ENCODE measurements at regions not wholly inside any gene's neighbourhood (a gene's known extent, or its start where the extent isn't known, plus 50 kb on each side); places are given as distances from the start of the nearest gene placed in this dataset.

DNA sequence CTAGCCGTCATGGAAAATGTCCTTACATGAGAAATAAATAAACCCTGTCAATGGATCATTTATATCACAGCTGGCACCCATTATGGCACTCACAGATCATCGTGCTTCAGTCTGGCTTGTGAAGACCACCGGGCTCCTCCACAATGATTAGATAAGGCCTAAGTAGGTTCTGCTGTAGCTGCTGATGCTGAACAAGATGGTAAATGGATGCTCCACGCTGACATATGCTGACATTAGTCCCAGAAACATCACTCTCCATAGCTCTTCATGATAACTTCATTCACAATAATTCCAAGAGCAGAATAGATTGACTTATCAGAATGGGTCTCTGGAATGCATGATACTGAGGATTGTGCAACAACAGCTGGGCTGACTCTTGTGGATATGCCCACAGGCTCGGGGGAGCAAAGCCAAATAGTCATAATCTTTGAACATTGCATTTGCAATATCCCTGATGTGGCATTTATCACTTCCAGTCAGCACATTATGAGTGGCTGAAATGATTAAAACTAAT is 63.8 kb upstream of the RXFP2 start:
- H3K4me2 ChIP-seq (ENCODE audit: insufficient read depth, low read length) = no peak overlapping the region
- H3K79me2 ChIP-seq (ENCODE audit: control insufficient read depth, insufficient read depth, low read length) = no peaks in the 10 kb centered on the region
- H3K4me1 ChIP-seq (ENCODE audit: control insufficient read depth, extremely low read depth, insufficient read depth, low read length) = no peaks in the 10 kb centered on the region
- no peaks in the 10 kb centered on the region for H3K36me3 ChIP-seq (ENCODE audit: control insufficient read depth in 2 of 2, extremely low read depth in 1 of 2, insufficient read depth in 2 of 2, low read length in 2 of 2)
- no peaks in the 10 kb centered on the region for H4K20me1 ChIP-seq (replicated peaks; ENCODE audit: control insufficient read depth, extremely low read depth, insufficient read depth, low read length)
- dilution Hi-C loops (cut with MboI; ENCODE audit: extremely low pct_ligation_motif_present, low sequenced_read_pairs) = no loop called here
- intact Hi-C loops (cut with micrococcal nuclease) = no loop called here
- no peak overlapping the region for H3K4me3 ChIP-seq (replicated peaks in 1 of 3; ENCODE audit: insufficient read depth in 1 of 3, low read depth in 1 of 3, low read length in 3 of 3)
- peaks cover 0 to 4% of the 10 kb centered on the region in 2 experiments for H3K27me3 ChIP-seq (ENCODE audit: control insufficient read depth in 2 of 2, insufficient read depth in 2 of 2, low read length in 2 of 2)
- H3K9me1 ChIP-seq (replicated peaks; ENCODE audit: control insufficient read depth, extremely low read depth, insufficient read depth, low read length) = no peaks in the 10 kb centered on the region
- no peak overlapping the region for H3K9ac ChIP-seq (replicated peaks; ENCODE audit: extremely low read depth, insufficient read depth, low read length)
- POLR2A ChIA-PET = no interaction called here
- no peaks in the 10 kb centered on the region for H3K9me3 ChIP-seq (replicated peaks; ENCODE audit: control insufficient read depth, insufficient read depth, low read length)
- H3K27ac ChIP-seq (ENCODE audit: insufficient read depth, low read depth, low read length) = no peak overlapping the region
- DNase-seq (ENCODE audit: low read depth, low spot score) = no peak
- no peak for FAIRE-seq
- CTCF ChIA-PET = no interaction called here
- no TSS peak for BruUV-seq (replicated peaks)
- TF ChIP-seq FOS (IDR thresholded peaks at IDR 0.05; ENCODE audit: borderline replicate concordance, insufficient read depth, low read length) (no peak), MYC (IDR thresholded peaks at IDR 0.05; ENCODE audit: low read depth, low read length) (no peak), POLR2AphosphoS5 (IDR thresholded peaks at IDR 0.05; ENCODE audit: insufficient read depth, low read depth, low read length) (no peak), JUN (IDR thresholded peaks at IDR 0.05; ENCODE audit: borderline replicate concordance, insufficient read depth, insufficient read length, low read depth) (no peak), GATA2 (IDR thresholded peaks at IDR 0.05; ENCODE audit: insufficient read depth, insufficient read length, low read depth, low read length) (no peak), POLR2A (IDR thresholded peaks at IDR 0.05; ENCODE audit: low read depth, low read length) (no peak), EZH2 (IDR thresholded peaks at IDR 0.05; ENCODE audit: borderline replicate concordance, low read depth, low read length, severe bottlenecking) (no peak), MAX (IDR thresholded peaks at IDR 0.05; ENCODE audit: insufficient read depth, insufficient read length) (no peak)
- TF ChIP-seq, protein P1, sequence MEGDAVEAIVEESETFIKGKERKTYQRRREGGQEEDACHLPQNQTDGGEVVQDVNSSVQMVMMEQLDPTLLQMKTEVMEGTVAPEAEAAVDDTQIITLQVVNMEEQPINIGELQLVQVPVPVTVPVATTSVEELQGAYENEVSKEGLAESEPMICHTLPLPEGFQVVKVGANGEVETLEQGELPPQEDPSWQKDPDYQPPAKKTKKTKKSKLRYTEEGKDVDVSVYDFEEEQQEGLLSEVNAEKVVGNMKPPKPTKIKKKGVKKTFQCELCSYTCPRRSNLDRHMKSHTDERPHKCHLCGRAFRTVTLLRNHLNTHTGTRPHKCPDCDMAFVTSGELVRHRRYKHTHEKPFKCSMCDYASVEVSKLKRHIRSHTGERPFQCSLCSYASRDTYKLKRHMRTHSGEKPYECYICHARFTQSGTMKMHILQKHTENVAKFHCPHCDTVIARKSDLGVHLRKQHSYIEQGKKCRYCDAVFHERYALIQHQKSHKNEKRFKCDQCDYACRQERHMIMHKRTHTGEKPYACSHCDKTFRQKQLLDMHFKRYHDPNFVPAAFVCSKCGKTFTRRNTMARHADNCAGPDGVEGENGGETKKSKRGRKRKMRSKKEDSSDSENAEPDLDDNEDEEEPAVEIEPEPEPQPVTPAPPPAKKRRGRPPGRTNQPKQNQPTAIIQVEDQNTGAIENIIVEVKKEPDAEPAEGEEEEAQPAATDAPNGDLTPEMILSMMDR (IDR thresholded peaks at IDR 0.05; ENCODE audit: extremely low read depth in 1 of 2, insufficient read depth in 1 of 2, low read depth in 1 of 2, low read length in 2 of 2) = no peak
- H2AFZ ChIP-seq (ENCODE audit: low read depth, low read length) = no peak overlapping the region

Measured in endothelial cell of umbilical vein (primary cell).